OCI-LY7 (cell line): ENCODE measurements at regions not wholly inside any gene's neighbourhood (a gene's known extent, or its start where the extent isn't known, plus 50 kb on each side); places are given as distances from the start of the nearest gene placed in this dataset.

Source experiments
- BruUV-seq: library from RNA; stranded (reverse); fragments of 400-500 nt; replicated peaks from 2 replicates; lab custom pipeline; 2021; lab: Mats Ljungman, UMichigan
- CTCF ChIA-PET: fragments of 300-600 bp; sonication (Branson Sonifier 250); formaldehyde crosslinking; loops from one replicate; lab custom pipeline; 2022; ENCODE audit warnings: antibody characterized with exemption; ENCODE audit not compliant: unreplicated experiment; lab: Charles Lee
- POLR2A ChIA-PET: fragments of 300-600 bp; sonication (Branson Sonifier 250); formaldehyde crosslinking; loops from one replicate; lab custom pipeline; 2022; ENCODE audit warnings: antibody characterized with exemption; lab: Charles Lee
- DNase-seq: peaks from one replicate; pipeline ENCODE4 v3.0.0-alpha.2; 2015; ENCODE audit warnings: low spot score
- H2AFZ ChIP-seq: fragments of 200-600 bp; sonication (generic), shearing (Covaris generic); 2 replicates; pipeline ENCODE4 v1.6.1; 2014; ENCODE audit warnings: mild to moderate bottlenecking, antibody characterized with exemption, low read length, moderate library complexity
- H3K27ac ChIP-seq: fragments of 200-600 bp; sonication (generic); 2 replicates; pipeline ENCODE4 v1.5.1; 2014; ENCODE audit warnings: mixed run types, low read depth, mild to moderate bottlenecking, moderate library complexity, low read length, inconsistent platforms; ENCODE audit not compliant: poor library complexity, severe bottlenecking
- H3K36me3 ChIP-seq: fragments of 200-600 bp; sonication (generic); 2 replicates; pipeline ENCODE4 v1.6.1; 2014; ENCODE audit warnings: mild to moderate bottlenecking, antibody characterized with exemption, low read length, moderate library complexity, mixed read lengths; ENCODE audit not compliant: insufficient read depth
- H3K4me1 ChIP-seq: fragments of 200-600 bp; sonication (generic); 2 replicates; pipeline ENCODE4 v1.5.1; 2014; ENCODE audit warnings: mild to moderate bottlenecking, low read length; ENCODE audit not compliant: insufficient read depth, poor library complexity, severe bottlenecking
- H3K4me2 ChIP-seq: fragments of 200-600 bp; sonication (generic); 2 replicates; pipeline ENCODE4 v1.6.1; 2014; ENCODE audit warnings: mild to moderate bottlenecking, low read length
- H3K4me3 ChIP-seq: fragments of 200-600 bp; sonication (generic); 2 replicates; pipeline ENCODE4 v1.5.1; 2014; ENCODE audit warnings: mild to moderate bottlenecking, low read depth, low read length; ENCODE audit not compliant: poor library complexity, severe bottlenecking
- H3K79me2 ChIP-seq: fragments of 200-600 bp; sonication (generic); 2 replicates; pipeline ENCODE4 v1.6.1; 2016; ENCODE audit warnings: low read depth, mild to moderate bottlenecking, low read length, moderate library complexity, mixed read lengths; ENCODE audit not compliant: insufficient read depth
- H3K9me2 ChIP-seq: fragments of 200-600 bp; sonication (generic); 2 replicates; pipeline ENCODE4 v1.6.1; 2016; ENCODE audit warnings: mild to moderate bottlenecking, low read length, mixed read lengths; ENCODE audit not compliant: insufficient read depth
- H3K9me3 ChIP-seq: fragments of 200-600 bp; sonication (generic); 2 replicates; pipeline ENCODE4 v1.6.1; 2014; ENCODE audit warnings: mild to moderate bottlenecking, mixed run types, low read length, mixed read lengths
- H4K20me1 ChIP-seq: fragments of 200-600 bp; sonication (generic); 2 replicates; pipeline ENCODE4 v1.6.1; 2014; ENCODE audit warnings: mild to moderate bottlenecking, antibody characterized with exemption, low read length, moderate library complexity, mixed read lengths; ENCODE audit not compliant: insufficient read depth
- CTCF ChIP-seq: fragments of 200-600 bp; sonication (generic); conservative IDR thresholded peaks from 2 replicates; pipeline ENCODE4 v1.5.1; 2014; ENCODE audit warnings: mild to moderate bottlenecking, antibody characterized with exemption, low read length, moderate library complexity, mixed read lengths
- EZH2phosphoT487 ChIP-seq: fragments of 200-600 bp; sonication (generic); IDR thresholded peaks from 2 replicates; pipeline ENCODE4 v1.6.1; 2018; ENCODE audit warnings: low read depth, borderline replicate concordance, mild to moderate bottlenecking, mixed run types, antibody characterized with exemption, low read length, moderate library complexity, mixed read lengths
- intact Hi-C: fragments of 100-400 bp; cut with micrococcal nuclease; formaldehyde crosslinking; loops from one replicate; pipeline ENCODE4 v1.10.0; 2022; ENCODE audit not compliant: unreplicated experiment

DNA sequence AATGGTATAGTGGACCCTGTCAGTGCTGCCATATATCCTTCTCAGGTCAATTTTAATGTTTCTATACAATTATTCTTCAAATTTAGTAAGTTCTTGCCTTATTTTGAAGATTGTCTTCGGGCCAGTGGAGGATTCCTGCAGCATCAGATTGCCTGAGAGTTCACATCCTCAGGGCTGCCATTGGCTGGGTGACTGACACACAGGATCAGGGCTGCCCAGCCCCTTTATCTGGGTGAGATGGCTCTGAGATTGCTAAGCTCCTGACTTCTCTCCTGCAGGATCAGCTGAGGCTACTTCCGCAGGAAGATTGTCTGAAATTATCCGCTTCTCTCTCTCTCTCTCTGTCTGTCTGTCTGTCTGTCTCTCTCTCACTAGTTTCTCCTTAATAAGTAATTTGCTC, 567.4 kb downstream of the TSN start:
- no TSS peak for BruUV-seq
- intact Hi-C loops, result no loop called here
- POLR2A ChIA-PET, result no interaction called here
- Histone ChIP-seq H2AFZ (no peak overlapping the region), H3K4me3 (no peak overlapping the region), H4K20me1 (no peaks in the 10 kb centered on the region), H3K9me3 (no peaks in the 10 kb centered on the region), H3K4me1 (no peaks in the 10 kb centered on the region), H3K9me2 (no peaks in the 10 kb centered on the region), H3K4me2 (no peak overlapping the region), H3K79me2 (no peaks in the 10 kb centered on the region), H3K27ac (no peak overlapping the region), H3K36me3 (no peaks in the 10 kb centered on the region)
- TF ChIP-seq EZH2phosphoT487 (no peak), CTCF (no peak)
- DNase-seq, result no peak
- CTCF ChIA-PET, result no interaction called here

GRCh38 chr2:122323927-122324326, 568.5 kb downstream of the TSN start:
- H4K20me1 ChIP-seq, result no peaks in the 10 kb centered on the region
- no peak overlapping the region for H3K4me2 ChIP-seq
- DNase-seq, result no peak
- POLR2A ChIA-PET, result no interaction called here
- H3K27ac ChIP-seq, result no peak overlapping the region
- no peaks in the 10 kb centered on the region for H3K9me3 ChIP-seq
- no peaks in the 10 kb centered on the region for H3K36me3 ChIP-seq
- H3K4me1 ChIP-seq, result no peaks in the 10 kb centered on the region
- no peak overlapping the region for H2AFZ ChIP-seq
- no TSS peak for BruUV-seq
- H3K9me2 ChIP-seq, result no peaks in the 10 kb centered on the region
- CTCF ChIA-PET, result no interaction called here
- TF ChIP-seq CTCF, result no peak
- TF ChIP-seq EZH2phosphoT487, result no peak
- H3K4me3 ChIP-seq, result no peak overlapping the region
- intact Hi-C loops, result no loop called here
- H3K79me2 ChIP-seq, result no peaks in the 10 kb centered on the region

DNA sequence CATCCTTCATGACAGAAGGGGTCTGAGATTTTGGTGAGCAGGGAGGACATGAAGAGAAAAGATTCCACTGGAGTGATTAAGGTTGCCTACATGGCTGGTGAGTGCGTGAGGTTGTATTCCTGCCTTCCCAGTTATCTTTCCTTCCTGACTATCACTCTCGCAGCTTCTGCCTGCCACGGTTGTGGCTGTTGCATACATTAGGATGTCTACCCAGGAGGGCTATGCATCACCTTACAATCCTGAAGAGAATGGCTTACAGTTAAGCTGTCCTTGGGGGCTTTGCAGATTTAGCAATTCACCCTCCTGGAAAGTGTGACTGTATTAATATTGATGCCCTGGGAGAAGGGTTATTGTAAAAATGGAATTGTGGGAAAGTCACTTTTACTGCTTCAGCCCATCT, 571.0 kb downstream of the TSN start:
- BruUV-seq, result no TSS peak
- DNase-seq, result no peak
- Histone ChIP-seq H3K36me3 (no peaks in the 10 kb centered on the region), H3K4me2 (no peak overlapping the region), H3K4me3 (no peak overlapping the region), H2AFZ (no peak overlapping the region), H3K79me2 (no peaks in the 10 kb centered on the region), H4K20me1 (no peaks in the 10 kb centered on the region), H3K27ac (no peak overlapping the region), H3K9me3 (no peaks in the 10 kb centered on the region), H3K4me1 (no peaks in the 10 kb centered on the region), H3K9me2 (no peaks in the 10 kb centered on the region)
- intact Hi-C loops, result no loop called here
- ChIA-PET POLR2A (no interaction called here), CTCF (no interaction called here)
- TF ChIP-seq CTCF, result no peak
- TF ChIP-seq EZH2phosphoT487, result no peak
